ENCODE measurements at regions not wholly inside any gene's neighbourhood (a gene's known extent, or its start where the extent isn't known, plus 50 kb on each side); places are given as distances from the start of the nearest gene placed in this dataset.

- TF ChIP-seq POLR2A (IDR thresholded peaks at IDR 0.05) (no peak), CTCF (IDR thresholded peaks at IDR 0.05) (no peak)
These were observed 504.9 kb upstream of the DPH6 start for GRCh38 chr15:36050899-36051298.
